ENCODE measurements at regions not wholly inside any gene's neighbourhood (a gene's known extent, or its start where the extent isn't known, plus 50 kb on each side); places are given as distances from the start of the nearest gene placed in this dataset.

GRCh38 chr4:179804440-179804839, 2362.2 kb upstream of the AGA start:
- H3K4me1 ChIP-seq (ENCODE audit: control insufficient read depth in 1 of 2, insufficient read depth in 2 of 2, low read length in 2 of 2) = no peaks in the 10 kb centered on the region
- Mint-ChIP-seq H3K27ac (peak overlapping the region in 1 of 7 donors; percentile 21), H3K4me3 (peak overlapping the region in 1 of 2 donors; percentile 35), H3K9me3 (peaks cover 3 to 11% (median 7%) of the 10 kb centered on the region in 7 donors), H3K4me1 (no peaks in the 10 kb centered on the region), H3K27me3 (ENCODE audit: low read depth in 3 of 3) (no peaks in the 10 kb centered on the region), H3K36me3 (no peaks in the 10 kb centered on the region)
- H3K9me3 ChIP-seq (replicated peaks in 1 of 2; ENCODE audit: control insufficient read depth in 1 of 2, insufficient read depth in 1 of 2, low read length in 2 of 2) = peaks cover 0 to 4% of the 10 kb centered on the region in 2 donors
- H2AFZ ChIP-seq (ENCODE audit: insufficient read depth, low read depth, low read length, poor library complexity, severe bottlenecking) = no peak overlapping the region
- H4K20me1 ChIP-seq (ENCODE audit: insufficient read depth, low read length) = no peaks in the 10 kb centered on the region
- H3K27me3 ChIP-seq (ENCODE audit: control insufficient read depth in 2 of 2, insufficient read depth in 2 of 2, low read length in 2 of 2) = no peaks in the 10 kb centered on the region
- WGBS (ENCODE audit: insufficient coverage) = no CpG with 5 or more reads among the region's 1 CpG
- no peak overlapping the region for H3K9ac ChIP-seq (ENCODE audit: insufficient read depth, low read length, poor library complexity, severe bottlenecking)
- intact Hi-C loops (cut with micrococcal nuclease) = no loop called here
- no peaks in the 10 kb centered on the region for H3K79me2 ChIP-seq (ENCODE audit: insufficient read depth, low read length)
- H3K27ac ChIP-seq (ENCODE audit: low read depth in 1 of 2, low read length in 2 of 2) = no peak overlapping the region
- H3K4me3 ChIP-seq (replicated peaks in 1 of 3; ENCODE audit: low read depth in 2 of 3, low read length in 3 of 3) = no peak overlapping the region
- DNase-seq = no peak
- H3K4me2 ChIP-seq (replicated peaks; ENCODE audit: extremely low read depth, low read length, poor library complexity, severe bottlenecking) = no peak overlapping the region
- no peaks in the 10 kb centered on the region for H3K36me3 ChIP-seq (replicated peaks in 1 of 2; ENCODE audit: control insufficient read depth in 1 of 2, insufficient read depth in 2 of 2, low read length in 2 of 2)
- no peak for TF ChIP-seq CTCF (IDR thresholded peaks at IDR 0.05)

GRCh38 chr4:179817317-179817716, 2375.1 kb upstream of the AGA start:
- H3K36me3 Mint-ChIP-seq = no peaks in the 10 kb centered on the region
- no peak overlapping the region for H3K27ac ChIP-seq (ENCODE audit: low read depth in 1 of 2, low read length in 2 of 2)
- H4K20me1 ChIP-seq (ENCODE audit: insufficient read depth, low read length) = no peaks in the 10 kb centered on the region
- H3K79me2 ChIP-seq (ENCODE audit: insufficient read depth, low read length) = no peaks in the 10 kb centered on the region
- no peak overlapping the region for H3K4me3 Mint-ChIP-seq
- H3K4me3 ChIP-seq (replicated peaks in 1 of 3; ENCODE audit: low read depth in 2 of 3, low read length in 3 of 3) = no peak overlapping the region
- H3K27me3 Mint-ChIP-seq (ENCODE audit: low read depth in 3 of 3) = no peaks in the 10 kb centered on the region
- H2AFZ ChIP-seq (ENCODE audit: insufficient read depth, low read depth, low read length, poor library complexity, severe bottlenecking) = no peak overlapping the region
- H3K4me2 ChIP-seq (replicated peaks; ENCODE audit: extremely low read depth, low read length, poor library complexity, severe bottlenecking) = no peak overlapping the region
- H3K9me3 ChIP-seq (replicated peaks in 1 of 2; ENCODE audit: control insufficient read depth in 1 of 2, insufficient read depth in 1 of 2, low read length in 2 of 2) = peaks cover 0 to 2% of the 10 kb centered on the region in 2 donors
- DNase-seq = no peak
- TF ChIP-seq CTCF (IDR thresholded peaks at IDR 0.05) = no peak
- no peak overlapping the region for H3K27ac Mint-ChIP-seq
- H3K4me1 ChIP-seq (ENCODE audit: control insufficient read depth in 1 of 2, insufficient read depth in 2 of 2, low read length in 2 of 2) = no peaks in the 10 kb centered on the region
- intact Hi-C loops (cut with micrococcal nuclease) = no loop called here
- no peaks in the 10 kb centered on the region for H3K36me3 ChIP-seq (replicated peaks in 1 of 2; ENCODE audit: control insufficient read depth in 1 of 2, insufficient read depth in 2 of 2, low read length in 2 of 2)
- 58% methylated on average over 2 of the region's 8 CpGs for WGBS (ENCODE audit: insufficient coverage)
- H3K9ac ChIP-seq (ENCODE audit: insufficient read depth, low read length, poor library complexity, severe bottlenecking) = no peak overlapping the region
- H3K4me1 Mint-ChIP-seq = no peaks in the 10 kb centered on the region
- H3K27me3 ChIP-seq (ENCODE audit: control insufficient read depth in 2 of 2, insufficient read depth in 2 of 2, low read length in 2 of 2) = no peaks in the 10 kb centered on the region
- H3K9me3 Mint-ChIP-seq = peaks cover 0 to 7% (median 3%) of the 10 kb centered on the region in 7 donors

Measured in CD14-positive monocyte (primary cell).